ENCODE measurements at regions not wholly inside any gene's neighbourhood (a gene's known extent, or its start where the extent isn't known, plus 50 kb on each side); places are given as distances from the start of the nearest gene placed in this dataset.
"Not testable (repeated sequence)": the region's sequence is repeated elsewhere in the genome, so short reads cannot be mapped to it uniquely, and the experiment has no call there.

- no peak for DNase-seq (ENCODE audit: low read depth)
Observed at GRCh38 chr6:80411486-80411885, 305.0 kb downstream of the BCKDHB start.

DNA sequence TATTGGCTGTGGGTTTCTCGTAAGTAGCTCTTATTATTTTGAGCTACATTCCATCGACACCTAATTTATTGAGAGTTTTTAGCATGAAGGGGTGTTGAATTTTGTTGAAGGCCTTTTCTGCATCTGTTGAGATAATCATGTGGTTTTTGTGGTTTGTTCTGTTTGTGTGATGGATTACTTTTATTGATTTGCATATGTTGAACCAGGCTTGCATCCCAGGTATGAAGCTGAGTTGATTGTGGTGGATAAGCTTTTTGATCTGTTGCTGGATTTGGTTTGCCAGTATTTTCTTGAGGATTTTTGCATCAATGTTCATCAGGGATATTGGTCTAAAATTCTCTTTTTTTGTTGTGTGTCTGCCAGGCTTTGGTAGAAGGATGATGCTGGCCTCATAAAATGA, 301.5 kb downstream of the BCKDHB start:
- DNase-seq (ENCODE audit: low read depth), result not testable (repeated sequence)

GRCh38 chr6:80404889-80405288, 298.4 kb downstream of the BCKDHB start:
- DNase-seq (ENCODE audit: low read depth), result no peak

DNA sequence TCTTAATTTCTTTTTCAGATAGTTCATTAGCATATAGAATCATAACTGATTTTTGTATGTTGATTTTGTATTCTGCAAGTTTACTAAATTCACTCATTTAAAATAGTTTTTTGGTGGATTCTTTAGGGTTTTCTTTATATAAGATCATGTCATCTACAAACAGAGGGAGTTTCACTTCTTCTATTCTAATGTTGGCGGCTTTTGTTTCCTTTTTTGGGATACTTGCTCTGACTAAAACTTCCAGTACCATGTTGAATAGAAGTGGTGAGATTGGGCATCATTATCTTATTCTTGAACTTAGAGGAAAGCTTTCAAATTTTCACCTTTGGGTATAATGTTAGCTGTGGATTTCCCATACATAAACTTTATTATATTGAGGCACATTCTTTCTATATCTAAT, 296.9 kb downstream of the BCKDHB start:
- DNase-seq (ENCODE audit: low read depth), result no peak

GRCh38 chr6:80402266-80402665, 295.8 kb downstream of the BCKDHB start:
- DNase-seq (ENCODE audit: low read depth), result no peak

All from amniotic epithelial cell (primary cell).